ENCODE measurements at regions not wholly inside any gene's neighbourhood (a gene's known extent, or its start where the extent isn't known, plus 50 kb on each side); places are given as distances from the start of the nearest gene placed in this dataset.

DNA sequence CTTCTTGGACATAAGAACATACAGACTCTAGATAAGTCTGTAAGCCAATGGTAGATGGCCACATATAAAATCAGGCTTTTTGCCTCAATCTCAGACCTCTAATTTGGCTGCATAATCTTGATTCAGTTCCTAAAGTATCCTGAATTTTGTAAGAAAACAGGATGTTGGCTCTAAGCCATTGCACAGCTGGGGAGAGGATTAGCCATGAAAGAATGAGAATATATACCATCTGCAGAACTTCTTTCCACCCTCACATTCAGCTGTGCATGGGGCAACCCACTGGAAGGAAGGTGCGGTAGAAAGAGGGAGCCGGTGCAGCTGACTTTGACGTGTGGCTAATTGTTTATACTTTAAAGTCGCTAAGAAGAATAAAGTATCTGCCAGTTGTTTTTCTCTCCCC, 1061.6 kb upstream of the FAM98A start:
- Histone ChIP-seq H3K79me2 (ENCODE audit: control insufficient read depth, insufficient read depth, low read length) (no peaks in the 10 kb centered on the region), H3K4me2 (ENCODE audit: control insufficient read depth, insufficient read depth) (no peak overlapping the region), H3K27ac (ENCODE audit: control insufficient read depth, insufficient read depth) (no peak overlapping the region), H3K4me1 (ENCODE audit: control insufficient read depth, insufficient read depth, low read length) (no peaks in the 10 kb centered on the region), H2AFZ (ENCODE audit: control insufficient read depth, low read depth, low read length) (no peak overlapping the region), H3K9ac (ENCODE audit: control insufficient read depth, insufficient read depth, low read length) (no peak overlapping the region), H3K27me3 (replicated peaks in 1 of 2; ENCODE audit: control insufficient read depth in 2 of 2, insufficient read depth in 2 of 2, low read length in 1 of 2) (no peaks in the 10 kb centered on the region), H3K4me3 (no peak overlapping the region), H3K9me3 (replicated peaks; ENCODE audit: control insufficient read depth, insufficient read depth, low read length) (no peaks in the 10 kb centered on the region), H3K36me3 (ENCODE audit: control insufficient read depth in 2 of 2, insufficient read depth in 2 of 2, low read length in 1 of 2) (no peaks in the 10 kb centered on the region), H4K20me1 (ENCODE audit: control insufficient read depth, insufficient read depth) (no peaks in the 10 kb centered on the region)
- ChIA-PET SMC1A (ENCODE audit: uncharacterized antibody, unreplicated experiment) (no interaction called here), CTCF (no interaction called here), POLR2A (no interaction called here), RAD21 (ENCODE audit: unreplicated experiment) (no interaction called here)
- intact Hi-C loops (cut with micrococcal nuclease; ENCODE audit: unreplicated experiment) (no loop called here), in situ Hi-C loops (cut with MboI) (no loop called here)
- TF ChIP-seq FOS (IDR thresholded peaks at IDR 0.05; ENCODE audit: borderline replicate concordance, extremely low read depth, insufficient read length) = no peak
- no peak for TF ChIP-seq NR2C1 (IDR thresholded peaks at IDR 0.05)
- TF ChIP-seq, protein P1, sequence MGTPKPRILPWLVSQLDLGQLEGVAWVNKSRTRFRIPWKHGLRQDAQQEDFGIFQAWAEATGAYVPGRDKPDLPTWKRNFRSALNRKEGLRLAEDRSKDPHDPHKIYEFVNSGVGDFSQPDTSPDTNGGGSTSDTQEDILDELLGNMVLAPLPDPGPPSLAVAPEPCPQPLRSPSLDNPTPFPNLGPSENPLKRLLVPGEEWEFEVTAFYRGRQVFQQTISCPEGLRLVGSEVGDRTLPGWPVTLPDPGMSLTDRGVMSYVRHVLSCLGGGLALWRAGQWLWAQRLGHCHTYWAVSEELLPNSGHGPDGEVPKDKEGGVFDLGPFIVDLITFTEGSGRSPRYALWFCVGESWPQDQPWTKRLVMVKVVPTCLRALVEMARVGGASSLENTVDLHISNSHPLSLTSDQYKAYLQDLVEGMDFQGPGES (IDR thresholded peaks at IDR 0.05) = no peak
- TF ChIP-seq MYB (IDR thresholded peaks at IDR 0.05; ENCODE audit: borderline replicate concordance, low read depth, low read length) = no peak
- TF ChIP-seq SIN3A (IDR thresholded peaks at IDR 0.05; ENCODE audit: low read depth, low read length) = no peak
- no peak for TF ChIP-seq ZNF384 (IDR thresholded peaks at IDR 0.05; ENCODE audit: borderline replicate concordance, low read depth, low read length)
- no peak for TF ChIP-seq TCF7 (IDR thresholded peaks at IDR 0.05; ENCODE audit: borderline replicate concordance)
- TF ChIP-seq SRF (IDR thresholded peaks at IDR 0.05; ENCODE audit: low read depth in 2 of 2, low read length in 2 of 2) = no peak
- TF ChIP-seq MTA3 (IDR thresholded peaks at IDR 0.05; ENCODE audit: borderline replicate concordance, low read length) = no peak
- no peak for TF ChIP-seq ZSCAN29 (IDR thresholded peaks at IDR 0.05)
- no peak for TF ChIP-seq MYC (IDR thresholded peaks at IDR 0.05; ENCODE audit: insufficient read depth, insufficient read length, insufficient replicate concordance, low read length, severe bottlenecking)
- TF ChIP-seq CBFB (IDR thresholded peaks at IDR 0.05; ENCODE audit: low read depth) = no peak
- TF ChIP-seq DPF2 (IDR thresholded peaks at IDR 0.05) = no peak
- no peak for TF ChIP-seq NFXL1 (IDR thresholded peaks at IDR 0.05; ENCODE audit: borderline replicate concordance)
- FAIRE-seq (no peak), DNase-seq (ENCODE audit: low read depth, low spot score) (no peak), ATAC-seq (no peak)
- WGBS (ENCODE audit: insufficient coverage, insufficient replicate concordance, low lambda C conversion rate, missing lambda C conversion rate) = 62% methylated on average over 4 of the region's 4 CpGs
- BruUV-seq (replicated peaks) = no TSS peak

Measured in GM12878 (cell line).